ENCODE measurements at regions not wholly inside any gene's neighbourhood (a gene's known extent, or its start where the extent isn't known, plus 50 kb on each side); places are given as distances from the start of the nearest gene placed in this dataset.
"Not testable (repeated sequence)": the region's sequence is repeated elsewhere in the genome, so short reads cannot be mapped to it uniquely, and the experiment has no call there.

DNA sequence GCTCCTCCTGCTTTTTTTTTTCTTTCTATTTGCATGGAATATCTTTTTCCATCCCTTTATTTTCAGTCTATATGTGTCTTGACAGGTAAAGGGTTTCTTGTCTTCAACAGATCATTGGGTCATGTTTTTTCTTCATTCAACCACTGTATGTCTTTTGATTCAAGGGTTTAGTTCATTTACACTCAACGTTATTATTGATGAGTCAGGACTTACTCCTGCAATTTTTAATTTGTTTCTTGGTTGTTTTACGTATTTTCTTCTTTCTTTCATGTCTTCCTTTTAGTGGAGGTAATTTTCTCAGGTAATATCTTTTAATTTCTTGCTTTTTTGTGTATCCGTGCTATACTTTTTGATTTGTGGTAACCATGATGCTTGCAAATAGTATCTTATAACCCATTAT lies 429.1 kb upstream of the HTR1E start:
- no peak overlapping the region for H3K4me3 Mint-ChIP-seq
- peaks cover 10% of the 10 kb centered on the region for H3K9me3 Mint-ChIP-seq
- no peaks in the 10 kb centered on the region for H3K4me1 Mint-ChIP-seq
- DNase-seq: no peak
- TF ChIP-seq, protein P1, sequence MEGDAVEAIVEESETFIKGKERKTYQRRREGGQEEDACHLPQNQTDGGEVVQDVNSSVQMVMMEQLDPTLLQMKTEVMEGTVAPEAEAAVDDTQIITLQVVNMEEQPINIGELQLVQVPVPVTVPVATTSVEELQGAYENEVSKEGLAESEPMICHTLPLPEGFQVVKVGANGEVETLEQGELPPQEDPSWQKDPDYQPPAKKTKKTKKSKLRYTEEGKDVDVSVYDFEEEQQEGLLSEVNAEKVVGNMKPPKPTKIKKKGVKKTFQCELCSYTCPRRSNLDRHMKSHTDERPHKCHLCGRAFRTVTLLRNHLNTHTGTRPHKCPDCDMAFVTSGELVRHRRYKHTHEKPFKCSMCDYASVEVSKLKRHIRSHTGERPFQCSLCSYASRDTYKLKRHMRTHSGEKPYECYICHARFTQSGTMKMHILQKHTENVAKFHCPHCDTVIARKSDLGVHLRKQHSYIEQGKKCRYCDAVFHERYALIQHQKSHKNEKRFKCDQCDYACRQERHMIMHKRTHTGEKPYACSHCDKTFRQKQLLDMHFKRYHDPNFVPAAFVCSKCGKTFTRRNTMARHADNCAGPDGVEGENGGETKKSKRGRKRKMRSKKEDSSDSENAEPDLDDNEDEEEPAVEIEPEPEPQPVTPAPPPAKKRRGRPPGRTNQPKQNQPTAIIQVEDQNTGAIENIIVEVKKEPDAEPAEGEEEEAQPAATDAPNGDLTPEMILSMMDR (IDR thresholded peaks at IDR 0.05): no peak
- no peaks in the 10 kb centered on the region for H3K27me3 Mint-ChIP-seq (ENCODE audit: low read depth, poor library complexity)
- H3K27ac Mint-ChIP-seq: no peak overlapping the region
- H3K36me3 Mint-ChIP-seq (ENCODE audit: low read depth): no peaks in the 10 kb centered on the region

DNA sequence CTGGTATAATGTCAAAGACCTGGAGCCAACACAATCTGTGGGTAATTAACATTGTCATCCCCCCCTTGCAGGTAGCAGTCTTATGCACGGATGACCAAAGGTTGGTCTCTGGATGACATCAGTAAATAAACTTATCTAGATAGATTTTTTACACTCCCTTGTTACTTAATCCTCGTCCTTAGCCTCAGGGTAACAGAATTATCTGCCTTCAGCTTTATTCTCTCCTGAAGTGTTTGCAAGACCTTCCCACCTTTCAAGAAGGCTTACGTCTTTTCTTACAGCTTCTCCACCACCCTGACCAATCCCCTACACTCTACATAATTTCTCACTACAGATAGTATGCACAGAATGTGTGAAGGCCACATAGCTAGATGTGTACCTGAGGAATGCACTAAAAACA lies 434.8 kb upstream of the HTR1E start:
- H3K4me3 Mint-ChIP-seq: no peak overlapping the region
- no peak for DNase-seq
- H3K27me3 Mint-ChIP-seq (ENCODE audit: low read depth, poor library complexity): no peaks in the 10 kb centered on the region
- no peak overlapping the region for H3K27ac Mint-ChIP-seq
- peaks cover 5% of the 10 kb centered on the region for H3K36me3 Mint-ChIP-seq (ENCODE audit: low read depth)
- H3K9me3 Mint-ChIP-seq: peaks cover 29% of the 10 kb centered on the region
- TF ChIP-seq, protein P1 (IDR thresholded peaks at IDR 0.05): no peak
- no peaks in the 10 kb centered on the region for H3K4me1 Mint-ChIP-seq

DNA sequence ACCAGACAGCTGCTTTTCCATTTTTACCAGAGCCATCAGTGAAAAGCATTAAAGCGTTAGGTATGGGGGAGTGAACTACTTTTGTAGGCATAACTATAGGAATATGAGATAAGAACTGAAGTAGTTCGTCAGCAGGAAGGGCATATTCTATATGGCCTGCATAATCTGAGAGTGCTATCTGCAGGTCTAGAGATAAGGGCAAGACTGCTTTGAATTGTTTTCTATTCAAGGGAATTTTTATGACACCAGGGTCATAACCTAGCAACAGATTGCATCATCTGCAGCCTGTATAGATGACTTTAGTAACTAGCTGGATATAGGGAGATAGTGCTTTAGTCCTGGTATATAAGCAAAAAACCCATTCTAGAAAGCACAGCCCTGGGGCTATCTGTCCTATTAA lies 437.3 kb upstream of the HTR1E start:
- H3K27me3 Mint-ChIP-seq (ENCODE audit: low read depth, poor library complexity): no peaks in the 10 kb centered on the region
- H3K9me3 Mint-ChIP-seq: peaks cover 41% of the 10 kb centered on the region
- no peak overlapping the region for H3K4me3 Mint-ChIP-seq
- H3K27ac Mint-ChIP-seq: no peak overlapping the region
- TF ChIP-seq, protein P1 (IDR thresholded peaks at IDR 0.05): no peak
- no peaks in the 10 kb centered on the region for H3K4me1 Mint-ChIP-seq
- DNase-seq: no peak
- peaks cover 5% of the 10 kb centered on the region for H3K36me3 Mint-ChIP-seq (ENCODE audit: low read depth)

DNA sequence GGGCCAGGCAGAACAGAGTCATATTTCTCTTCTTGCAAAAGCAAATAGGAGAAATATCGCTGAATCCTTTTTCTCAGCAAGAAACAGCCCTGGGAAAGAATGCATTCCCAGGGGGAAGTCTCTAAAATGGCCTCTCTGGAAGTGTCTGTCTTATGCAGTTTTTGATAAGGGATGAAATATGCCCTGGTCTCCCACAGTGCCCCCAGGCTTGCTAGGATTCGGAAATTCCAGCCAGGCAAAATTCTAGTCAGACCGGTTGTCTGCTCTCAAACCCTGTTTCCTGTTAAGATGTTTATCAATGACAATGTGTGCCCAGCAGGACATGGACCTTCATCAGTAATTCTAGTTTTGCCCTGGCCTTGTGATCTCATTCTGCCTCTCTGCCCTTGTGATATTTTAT lies 448.3 kb upstream of the HTR1E start:
- DNase-seq; H3K36me3 Mint-ChIP-seq (ENCODE audit: low read depth); H3K27me3 Mint-ChIP-seq (ENCODE audit: low read depth, poor library complexity); H3K4me3 Mint-ChIP-seq; H3K27ac Mint-ChIP-seq; H3K4me1 Mint-ChIP-seq: not testable (repeated sequence)
- H3K9me3 Mint-ChIP-seq: peaks cover 29% of the 10 kb centered on the region

DNA sequence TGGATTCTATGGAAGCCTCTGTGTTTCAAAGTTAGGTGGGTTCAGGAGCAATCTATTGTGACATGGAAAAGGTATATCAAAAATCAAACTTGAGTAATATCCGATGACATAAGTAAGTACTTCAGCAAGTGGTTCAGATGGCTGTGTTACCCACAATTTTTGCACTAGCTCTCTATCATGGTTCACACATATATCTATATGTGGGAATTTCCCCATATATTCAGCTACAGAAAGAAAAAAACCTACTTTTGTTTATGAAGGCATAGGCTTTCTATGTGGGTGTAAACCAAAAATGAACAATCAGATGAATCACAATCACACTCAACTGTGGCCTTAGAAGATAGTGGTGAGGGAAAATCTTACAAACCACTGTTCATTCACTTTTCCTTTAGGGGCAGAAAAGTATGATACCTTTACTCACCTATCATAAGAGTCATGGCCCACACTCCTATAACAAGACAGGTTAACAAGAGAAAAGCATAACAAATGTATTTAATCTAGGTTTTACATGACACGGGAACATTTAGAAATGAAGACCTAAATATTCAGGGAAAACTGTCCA lies 449.6 kb upstream of the HTR1E start:
- no peak for DNase-seq
- Mint-ChIP-seq H3K9me3 (peaks cover 16% of the 10 kb centered on the region), H3K27me3 (ENCODE audit: low read depth, poor library complexity) (peaks cover 3% of the 10 kb centered on the region), H3K27ac (no peak overlapping the region), H3K36me3 (ENCODE audit: low read depth) (no peaks in the 10 kb centered on the region), H3K4me3 (no peak overlapping the region), H3K4me1 (no peaks in the 10 kb centered on the region)
- TF ChIP-seq, protein P1 (IDR thresholded peaks at IDR 0.05): no peak

DNA sequence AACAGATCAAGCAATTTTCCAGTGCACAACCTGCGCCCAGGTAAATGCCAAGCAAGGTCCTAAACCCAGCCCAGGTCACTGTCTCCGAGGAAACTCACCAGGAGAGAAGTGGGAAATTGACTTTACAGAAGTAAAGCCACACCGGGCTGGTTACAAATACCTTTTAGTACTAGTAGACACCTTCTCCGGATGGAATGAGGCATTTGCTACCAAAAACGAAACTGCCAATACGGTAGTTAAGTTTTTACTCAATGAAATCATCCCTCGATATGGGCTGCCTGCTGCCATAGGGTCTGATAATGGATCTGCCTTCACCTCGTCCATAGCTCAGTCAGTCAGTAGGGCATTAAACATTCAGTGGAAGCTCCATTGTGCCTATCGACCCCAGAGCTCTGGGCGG lies 459.0 kb upstream of the HTR1E start:
- not testable (repeated sequence) for DNase-seq; H3K27me3 Mint-ChIP-seq (ENCODE audit: low read depth, poor library complexity); H3K27ac Mint-ChIP-seq; H3K9me3 Mint-ChIP-seq; H3K36me3 Mint-ChIP-seq (ENCODE audit: low read depth); H3K4me3 Mint-ChIP-seq
- H3K4me1 Mint-ChIP-seq: peaks cover 25% of the 10 kb centered on the region

DNA sequence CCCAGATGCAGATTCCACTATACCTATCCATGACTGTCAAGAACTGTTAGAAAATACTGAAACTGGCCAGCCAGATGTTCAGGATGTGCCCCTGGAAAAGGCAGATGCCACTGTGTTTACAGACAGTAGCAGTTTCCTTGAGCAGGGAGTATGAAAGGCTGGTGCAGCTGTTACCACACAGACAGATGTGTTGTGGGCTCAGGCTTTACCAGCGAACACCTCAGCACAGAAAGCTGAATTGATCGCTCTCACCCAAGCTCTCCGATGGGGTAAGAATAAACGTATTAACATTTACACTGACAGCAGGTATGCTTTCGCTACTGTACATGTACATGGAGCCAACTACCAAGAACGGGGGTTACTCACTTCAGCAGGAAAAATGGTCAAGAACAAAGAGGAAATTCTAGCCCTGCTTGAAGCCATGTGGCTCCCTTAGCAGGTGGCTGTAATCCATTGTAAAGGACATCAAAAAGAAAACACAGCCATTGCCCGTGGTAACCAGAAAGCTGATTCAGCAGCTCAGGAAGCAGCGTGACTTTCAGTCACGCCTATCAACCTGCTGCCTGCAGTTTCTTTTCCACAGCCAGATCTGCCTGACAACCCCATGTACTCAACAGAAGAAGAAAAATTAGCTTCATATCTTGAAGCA lies 459.7 kb upstream of the HTR1E start:
- no peak overlapping the region for H3K4me3 Mint-ChIP-seq
- no peaks in the 10 kb centered on the region for H3K36me3 Mint-ChIP-seq (ENCODE audit: low read depth)
- TF ChIP-seq, protein P1 (IDR thresholded peaks at IDR 0.05): no peak
- no peaks in the 10 kb centered on the region for H3K9me3 Mint-ChIP-seq
- peak; percentile 5 for DNase-seq
- peaks cover 29% of the 10 kb centered on the region for H3K4me1 Mint-ChIP-seq
- peak overlapping the region; percentile 64 for H3K27ac Mint-ChIP-seq
- H3K27me3 Mint-ChIP-seq (ENCODE audit: low read depth, poor library complexity): peaks cover 3% of the 10 kb centered on the region
